Thoracic aorta (tissue), 2 donors: ENCODE measurements at regions not wholly inside any gene's neighbourhood (a gene's known extent, or its start where the extent isn't known, plus 50 kb on each side); places are given as distances from the start of the nearest gene placed in this dataset.

Experiments
- ATAC-seq: fragments of 150-250 bp; one replicate; pipeline ENCODE4 v1.8.0; 2017; ENCODE audit warnings: low read depth; ENCODE audit not compliant: insufficient number of reproducible peaks, low FRiP score
- DNase-seq: peaks from one replicate; pipeline ENCODE4 v3.0.0-alpha.2; 2020; ENCODE audit warnings: low spot score
- H3K27ac ChIP-seq, 2 donors: fragments of 200-600 bp; sonication (generic); 1 replicate in 1 of 2; 2 replicates in 1 of 2; pipeline ENCODE4 v1.5.1; 2016; ENCODE audit warnings: mild to moderate bottlenecking in 2 of 2, moderate library complexity in 2 of 2
- H3K27me3 ChIP-seq: fragments of 200-600 bp; sonication (generic); replicated peaks from 2 replicates; pipeline ENCODE4 v1.6.0; 2016; ENCODE audit warnings: mild to moderate bottlenecking; ENCODE audit not compliant: insufficient read depth
- H3K36me3 ChIP-seq: fragments of 200-600 bp; sonication (generic); one replicate; pipeline ENCODE4 v1.5.1; 2016
- H3K4me1 ChIP-seq, 2 donors: fragments of 200-600 bp; sonication (generic); 1 replicate in 1 of 2; 2 replicates in 1 of 2; pipeline versions ENCODE4 v1.5.1 to v1.6.0; 2016; ENCODE audit warnings: low read depth in 2 of 2, mild to moderate bottlenecking in 1 of 2; ENCODE audit not compliant: control insufficient read depth in 1 of 2
- H3K4me3 ChIP-seq: fragments of 200-600 bp; sonication (generic); 2 replicates; pipeline ENCODE4 v1.5.1; 2016; ENCODE audit warnings: mild to moderate bottlenecking
- H3K9me3 ChIP-seq: fragments of 200-600 bp; sonication (generic); 2 replicates; pipeline ENCODE4 v1.5.1; 2016
- TF ChIP-seq, protein P1 (sequence below): fragments of 200-600 bp; sonication (generic); IDR thresholded peaks from one replicate; pipeline ENCODE4 v1.5.1; 2019; ENCODE audit warnings: antibody characterized with exemption

DNA sequence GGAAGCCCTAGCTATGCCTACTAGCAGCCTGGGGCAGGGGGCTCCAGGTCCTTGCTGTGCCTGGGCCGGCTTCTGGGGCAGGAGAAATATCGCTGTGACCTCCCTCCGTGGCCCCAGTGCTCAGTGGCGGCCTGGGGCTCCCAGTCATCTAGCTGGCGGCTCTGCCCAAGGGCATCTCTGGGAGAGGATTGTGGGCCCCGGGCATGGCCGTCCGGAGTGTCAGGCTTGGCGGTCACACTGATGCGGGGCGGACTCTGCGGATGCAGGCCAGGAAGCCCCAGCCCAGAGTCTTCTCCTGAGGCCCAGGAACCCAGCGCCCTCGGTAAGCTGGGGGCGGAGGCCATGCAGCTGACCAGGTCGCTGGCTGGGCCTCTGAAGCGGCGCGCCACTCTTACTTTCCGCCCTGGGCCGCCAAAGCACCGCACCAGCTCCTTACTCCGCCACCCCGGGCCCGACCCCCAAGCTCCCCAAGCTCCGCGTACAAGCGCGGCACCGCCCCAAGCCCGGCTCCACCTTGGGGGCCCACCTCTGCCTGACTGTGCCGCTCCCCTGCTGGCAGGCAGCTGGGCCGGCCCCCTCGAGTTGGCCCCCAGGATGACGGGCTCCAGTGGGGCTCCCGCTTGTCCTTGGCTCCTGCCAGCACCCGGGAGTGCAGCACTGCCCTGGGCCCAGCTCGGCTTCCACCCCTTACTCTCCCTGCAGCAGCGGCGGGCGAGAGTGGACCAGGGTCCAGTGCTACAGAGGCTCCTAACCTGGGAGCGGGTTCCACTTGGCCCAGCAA is 720.0 kb downstream of the PCDH18 start:
- H3K27me3 ChIP-seq = no peaks in the 10 kb centered on the region
- no peaks in the 10 kb centered on the region for H3K9me3 ChIP-seq
- DNase-seq = no peak
- no peak overlapping the region for H3K27ac ChIP-seq
- TF ChIP-seq, protein P1, sequence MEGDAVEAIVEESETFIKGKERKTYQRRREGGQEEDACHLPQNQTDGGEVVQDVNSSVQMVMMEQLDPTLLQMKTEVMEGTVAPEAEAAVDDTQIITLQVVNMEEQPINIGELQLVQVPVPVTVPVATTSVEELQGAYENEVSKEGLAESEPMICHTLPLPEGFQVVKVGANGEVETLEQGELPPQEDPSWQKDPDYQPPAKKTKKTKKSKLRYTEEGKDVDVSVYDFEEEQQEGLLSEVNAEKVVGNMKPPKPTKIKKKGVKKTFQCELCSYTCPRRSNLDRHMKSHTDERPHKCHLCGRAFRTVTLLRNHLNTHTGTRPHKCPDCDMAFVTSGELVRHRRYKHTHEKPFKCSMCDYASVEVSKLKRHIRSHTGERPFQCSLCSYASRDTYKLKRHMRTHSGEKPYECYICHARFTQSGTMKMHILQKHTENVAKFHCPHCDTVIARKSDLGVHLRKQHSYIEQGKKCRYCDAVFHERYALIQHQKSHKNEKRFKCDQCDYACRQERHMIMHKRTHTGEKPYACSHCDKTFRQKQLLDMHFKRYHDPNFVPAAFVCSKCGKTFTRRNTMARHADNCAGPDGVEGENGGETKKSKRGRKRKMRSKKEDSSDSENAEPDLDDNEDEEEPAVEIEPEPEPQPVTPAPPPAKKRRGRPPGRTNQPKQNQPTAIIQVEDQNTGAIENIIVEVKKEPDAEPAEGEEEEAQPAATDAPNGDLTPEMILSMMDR = no peak
- no peak for ATAC-seq
- no peaks in the 10 kb centered on the region for H3K36me3 ChIP-seq
- H3K4me3 ChIP-seq = no peak overlapping the region
- no peaks in the 10 kb centered on the region for H3K4me1 ChIP-seq

DNA sequence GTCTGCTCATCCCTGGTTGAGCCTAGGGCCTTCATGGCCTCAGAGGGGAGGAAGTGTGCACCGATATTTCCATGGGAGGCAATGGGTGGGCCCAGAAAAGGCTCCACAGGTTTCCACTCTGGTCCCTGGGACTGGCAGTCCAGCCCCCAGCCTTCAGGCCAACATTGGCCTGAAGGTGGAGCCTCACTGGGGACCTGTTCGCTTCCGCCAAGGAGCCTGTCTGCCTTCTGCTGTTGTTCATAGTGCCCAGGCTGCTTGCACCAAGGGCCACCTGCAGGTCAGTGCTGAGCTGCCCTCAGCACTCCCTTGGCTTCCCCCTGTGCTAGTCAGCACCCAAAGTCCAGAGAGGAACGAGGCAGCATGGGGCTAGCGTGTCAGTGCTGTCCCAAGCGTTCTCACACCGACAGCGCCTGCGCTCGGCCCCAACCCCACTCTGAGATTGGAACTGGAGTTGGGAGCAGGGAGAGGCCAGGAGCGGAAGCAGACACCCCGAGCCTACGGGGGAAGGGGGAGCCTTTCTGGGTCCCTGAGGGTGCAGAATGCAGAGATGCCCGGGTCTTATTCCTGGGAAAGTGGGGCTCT is 720.7 kb downstream of the PCDH18 start:
- H3K4me3 ChIP-seq = no peak overlapping the region
- DNase-seq (no peak), ATAC-seq (no peak)
- H3K27ac ChIP-seq = no peak overlapping the region
- no peaks in the 10 kb centered on the region for H3K4me1 ChIP-seq
- H3K27me3 ChIP-seq = no peaks in the 10 kb centered on the region
- no peaks in the 10 kb centered on the region for H3K9me3 ChIP-seq
- H3K36me3 ChIP-seq = no peaks in the 10 kb centered on the region
- TF ChIP-seq, protein P1 = no peak

DNA sequence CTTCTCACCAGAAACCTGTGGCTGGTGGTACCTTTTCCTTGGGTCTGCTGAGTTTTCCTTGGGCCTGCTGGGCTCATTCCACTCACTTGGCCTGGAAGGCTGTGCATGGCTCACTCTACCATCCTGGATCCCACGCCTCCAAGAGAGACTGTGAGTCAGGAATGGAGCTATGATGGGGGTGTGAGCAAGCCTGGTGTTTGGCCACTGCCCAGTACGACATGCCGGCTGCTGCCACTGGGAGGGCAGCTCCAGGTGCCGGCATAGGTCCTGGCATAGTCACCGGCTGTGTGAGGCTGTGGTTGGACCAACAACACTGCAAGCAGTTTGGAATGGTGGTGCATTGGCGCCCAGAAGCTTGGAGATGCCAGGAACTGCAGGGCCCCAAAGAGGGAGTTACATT is 721.7 kb downstream of the PCDH18 start:
- DNase-seq (no peak), ATAC-seq (no peak)
- H3K4me1 ChIP-seq = no peaks in the 10 kb centered on the region
- TF ChIP-seq, protein P1 = no peak
- no peak overlapping the region for H3K27ac ChIP-seq
- H3K4me3 ChIP-seq = no peak overlapping the region
- no peaks in the 10 kb centered on the region for H3K36me3 ChIP-seq
- no peaks in the 10 kb centered on the region for H3K9me3 ChIP-seq
- H3K27me3 ChIP-seq = no peaks in the 10 kb centered on the region

DNA sequence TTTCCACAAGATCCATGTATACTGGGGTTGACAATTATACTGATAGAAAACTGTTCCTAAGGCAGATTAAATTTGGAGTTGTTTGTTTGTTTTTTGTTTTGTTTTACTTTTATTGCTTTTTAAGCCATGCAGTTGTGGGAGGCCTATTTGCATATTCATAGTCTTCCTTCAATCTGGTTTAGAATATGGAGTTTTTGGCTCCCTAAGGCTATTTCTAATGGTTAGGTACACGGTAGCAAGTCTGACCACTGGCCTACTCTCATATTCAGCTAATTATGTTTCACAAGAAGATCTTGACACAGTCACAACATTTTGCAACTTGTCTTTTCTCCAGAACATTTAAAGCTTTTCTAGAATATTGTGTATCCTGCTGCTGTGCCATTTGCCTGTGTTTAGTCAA is 725.5 kb downstream of the PCDH18 start:
- ATAC-seq (no peak), DNase-seq (no peak)
- H3K27ac ChIP-seq = no peak overlapping the region
- no peaks in the 10 kb centered on the region for H3K27me3 ChIP-seq
- TF ChIP-seq, protein P1 = no peak
- no peaks in the 10 kb centered on the region for H3K9me3 ChIP-seq
- no peaks in the 10 kb centered on the region for H3K4me1 ChIP-seq
- no peak overlapping the region for H3K4me3 ChIP-seq
- H3K36me3 ChIP-seq = no peaks in the 10 kb centered on the region

DNA sequence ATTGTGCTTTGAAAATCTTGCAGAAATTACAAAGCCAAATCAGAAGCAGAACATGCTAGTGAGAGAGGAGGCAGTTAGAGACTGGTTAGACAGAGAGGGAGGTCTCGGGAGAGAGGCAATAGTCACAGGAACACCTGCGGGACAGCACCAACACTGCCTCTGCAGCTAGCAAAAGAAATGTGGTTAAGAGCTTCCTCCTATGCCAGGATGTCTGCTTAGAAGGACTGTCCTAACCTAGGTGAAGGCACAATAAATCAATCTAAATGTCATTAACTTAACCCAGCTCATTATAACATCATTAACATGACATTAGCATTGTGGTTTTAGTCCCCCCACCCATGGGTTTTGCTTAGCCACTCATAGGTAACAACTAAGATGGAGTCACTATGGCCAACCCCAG is 726.7 kb downstream of the PCDH18 start:
- Histone ChIP-seq H3K9me3 (no peaks in the 10 kb centered on the region), H3K27ac (no peak overlapping the region), H3K36me3 (no peaks in the 10 kb centered on the region), H3K27me3 (no peaks in the 10 kb centered on the region), H3K4me1 (no peaks in the 10 kb centered on the region), H3K4me3 (no peak overlapping the region)
- DNase-seq (no peak), ATAC-seq (no peak)
- TF ChIP-seq, protein P1 = no peak
